ENCODE measurements at regions not wholly inside any gene's neighbourhood (a gene's known extent, or its start where the extent isn't known, plus 50 kb on each side); places are given as distances from the start of the nearest gene placed in this dataset.

GRCh38 chr1:199466961-199467360, 560.5 kb upstream of the NR5A2 start:
- Histone ChIP-seq H3K9me3 (ENCODE audit: control insufficient read depth, low read length) (no peaks in the 10 kb centered on the region), H3K27me3 (ENCODE audit: control insufficient read depth in 1 of 2, insufficient read depth in 1 of 2, low read length in 2 of 2) (no peaks in the 10 kb centered on the region), H2BK12ac (ENCODE audit: low read length in 2 of 2) (no peak overlapping the region), H2BK15ac (ENCODE audit: low read depth, poor library complexity, severe bottlenecking) (no peak overlapping the region), H2BK120ac (ENCODE audit: low read depth, low read length) (no peak overlapping the region), H3K79me1 (replicated peaks; ENCODE audit: low read length, poor library complexity, severe bottlenecking) (no peaks in the 10 kb centered on the region), H3K27ac (ENCODE audit: low read length, poor library complexity, severe bottlenecking) (no peak overlapping the region), H3K23ac (ENCODE audit: low read length in 2 of 2) (no peak overlapping the region), H3K18ac (ENCODE audit: low read depth in 1 of 2, low read length in 2 of 2) (no peak overlapping the region), H3K4me3 (ENCODE audit: insufficient read depth in 1 of 2, low read depth in 1 of 2, low read length in 2 of 2) (no peak overlapping the region), H3K4me2 (ENCODE audit: low read length, poor library complexity, severe bottlenecking) (no peak overlapping the region), H3K36me3 (ENCODE audit: control insufficient read depth in 1 of 2, insufficient read depth in 2 of 2, low read depth in 1 of 2, low read length in 2 of 2) (no peaks in the 10 kb centered on the region), H3K9ac (ENCODE audit: low read length) (no peak overlapping the region), H3K14ac (ENCODE audit: low read length in 2 of 2) (no peak overlapping the region), H2AK5ac (ENCODE audit: low read length, severe bottlenecking) (no peak overlapping the region), H4K91ac (ENCODE audit: low read length) (no peak overlapping the region), H3K4ac (ENCODE audit: low read depth in 1 of 2, low read length in 2 of 2) (no peak overlapping the region), H4K8ac (ENCODE audit: low read length) (no peak overlapping the region), H3K4me1 (ENCODE audit: control insufficient read depth, insufficient read depth, low read depth, low read length) (peaks cover 1% of the 10 kb centered on the region), H2AFZ (ENCODE audit: low read depth, low read length) (no peak overlapping the region), H2BK5ac (ENCODE audit: low read depth, low read length, poor library complexity, severe bottlenecking) (no peak overlapping the region)
- WGBS: 57% methylated on average over 2 of the region's 2 CpGs
- DNase-seq: no peak

- no peak overlapping the region for H2BK15ac ChIP-seq (ENCODE audit: low read depth, poor library complexity, severe bottlenecking)
- no peak overlapping the region for H2BK5ac ChIP-seq (ENCODE audit: low read depth, low read length, poor library complexity, severe bottlenecking)
- no peaks in the 10 kb centered on the region for H3K4me1 ChIP-seq (ENCODE audit: control insufficient read depth, insufficient read depth, low read depth, low read length)
- no peak overlapping the region for H3K4me3 ChIP-seq (ENCODE audit: insufficient read depth in 1 of 2, low read depth in 1 of 2, low read length in 2 of 2)
- no peaks in the 10 kb centered on the region for H3K27me3 ChIP-seq (ENCODE audit: control insufficient read depth in 1 of 2, insufficient read depth in 1 of 2, low read length in 2 of 2)
- no peak overlapping the region for H3K14ac ChIP-seq (ENCODE audit: low read length in 2 of 2)
- H3K9ac ChIP-seq (ENCODE audit: low read length): no peak overlapping the region
- no peaks in the 10 kb centered on the region for H3K9me3 ChIP-seq (ENCODE audit: control insufficient read depth, low read length)
- no peak overlapping the region for H3K4ac ChIP-seq (ENCODE audit: low read depth in 1 of 2, low read length in 2 of 2)
- H3K4me2 ChIP-seq (ENCODE audit: low read length, poor library complexity, severe bottlenecking): no peak overlapping the region
- H2BK12ac ChIP-seq (ENCODE audit: low read length in 2 of 2): no peak overlapping the region
- H4K8ac ChIP-seq (ENCODE audit: low read length): no peak overlapping the region
- 75% methylated on average over 1 of the region's 2 CpGs for WGBS
- no peak for DNase-seq
- H2AK5ac ChIP-seq (ENCODE audit: low read length, severe bottlenecking): no peak overlapping the region
- H2BK120ac ChIP-seq (ENCODE audit: low read depth, low read length): no peak overlapping the region
- no peaks in the 10 kb centered on the region for H3K79me1 ChIP-seq (replicated peaks; ENCODE audit: low read length, poor library complexity, severe bottlenecking)
- H4K91ac ChIP-seq (ENCODE audit: low read length): no peak overlapping the region
- no peak overlapping the region for H3K18ac ChIP-seq (ENCODE audit: low read depth in 1 of 2, low read length in 2 of 2)
- H3K23ac ChIP-seq (ENCODE audit: low read length in 2 of 2): no peak overlapping the region
- H2AFZ ChIP-seq (ENCODE audit: low read depth, low read length): no peak overlapping the region
- H3K27ac ChIP-seq (ENCODE audit: low read length, poor library complexity, severe bottlenecking): no peak overlapping the region
- no peaks in the 10 kb centered on the region for H3K36me3 ChIP-seq (ENCODE audit: control insufficient read depth in 1 of 2, insufficient read depth in 2 of 2, low read depth in 1 of 2, low read length in 2 of 2)
Observed at GRCh38 chr1:199472018-199472417, 555.5 kb upstream of the NR5A2 start.

- no peak overlapping the region for H3K27ac ChIP-seq (ENCODE audit: low read length, poor library complexity, severe bottlenecking)
- no peaks in the 10 kb centered on the region for H3K9me3 ChIP-seq (ENCODE audit: control insufficient read depth, low read length)
- H4K91ac ChIP-seq (ENCODE audit: low read length): no peak overlapping the region
- no peaks in the 10 kb centered on the region for H3K27me3 ChIP-seq (ENCODE audit: control insufficient read depth in 1 of 2, insufficient read depth in 1 of 2, low read length in 2 of 2)
- H3K4me2 ChIP-seq (ENCODE audit: low read length, poor library complexity, severe bottlenecking): no peak overlapping the region
- DNase-seq: no peak
- no peak overlapping the region for H3K4me3 ChIP-seq (ENCODE audit: insufficient read depth in 1 of 2, low read depth in 1 of 2, low read length in 2 of 2)
- H2BK15ac ChIP-seq (ENCODE audit: low read depth, poor library complexity, severe bottlenecking): no peak overlapping the region
- no peak overlapping the region for H3K18ac ChIP-seq (ENCODE audit: low read depth in 1 of 2, low read length in 2 of 2)
- WGBS: 85% methylated on average over 4 of the region's 6 CpGs
- H4K8ac ChIP-seq (ENCODE audit: low read length): no peak overlapping the region
- no peak overlapping the region for H2BK12ac ChIP-seq (ENCODE audit: low read length in 2 of 2)
- H3K4ac ChIP-seq (ENCODE audit: low read depth in 1 of 2, low read length in 2 of 2): no peak overlapping the region
- H3K36me3 ChIP-seq (ENCODE audit: control insufficient read depth in 1 of 2, insufficient read depth in 2 of 2, low read depth in 1 of 2, low read length in 2 of 2): no peaks in the 10 kb centered on the region
- H2AFZ ChIP-seq (ENCODE audit: low read depth, low read length): no peak overlapping the region
- H2AK5ac ChIP-seq (ENCODE audit: low read length, severe bottlenecking): no peak overlapping the region
- H3K4me1 ChIP-seq (ENCODE audit: control insufficient read depth, insufficient read depth, low read depth, low read length): no peaks in the 10 kb centered on the region
- H3K9ac ChIP-seq (ENCODE audit: low read length): no peak overlapping the region
- H3K23ac ChIP-seq (ENCODE audit: low read length in 2 of 2): no peak overlapping the region
- no peak overlapping the region for H2BK5ac ChIP-seq (ENCODE audit: low read depth, low read length, poor library complexity, severe bottlenecking)
- H2BK120ac ChIP-seq (ENCODE audit: low read depth, low read length): no peak overlapping the region
- no peaks in the 10 kb centered on the region for H3K79me1 ChIP-seq (replicated peaks; ENCODE audit: low read length, poor library complexity, severe bottlenecking)
- H3K14ac ChIP-seq (ENCODE audit: low read length in 2 of 2): no peak overlapping the region
Observed at GRCh38 chr1:199472978-199473377, 554.5 kb upstream of the NR5A2 start.

- H3K4me2 ChIP-seq (ENCODE audit: low read length, poor library complexity, severe bottlenecking): no peak overlapping the region
- DNase-seq: no peak
- H3K4me3 ChIP-seq (ENCODE audit: insufficient read depth in 1 of 2, low read depth in 1 of 2, low read length in 2 of 2): no peak overlapping the region
Observed at GRCh38 chr1:199474738-199475137, 552.8 kb upstream of the NR5A2 start.

More at GRCh38 chr1:199474738-199475137, 552.8 kb upstream of the NR5A2 start:
- Histone ChIP-seq H3K9ac (ENCODE audit: low read length) (no peak overlapping the region), H3K27me3 (ENCODE audit: control insufficient read depth in 1 of 2, insufficient read depth in 1 of 2, low read length in 2 of 2) (no peaks in the 10 kb centered on the region), H3K79me1 (replicated peaks; ENCODE audit: low read length, poor library complexity, severe bottlenecking) (no peaks in the 10 kb centered on the region), H3K4me1 (ENCODE audit: control insufficient read depth, insufficient read depth, low read depth, low read length) (no peaks in the 10 kb centered on the region), H2BK5ac (ENCODE audit: low read depth, low read length, poor library complexity, severe bottlenecking) (no peak overlapping the region), H3K23ac (ENCODE audit: low read length in 2 of 2) (no peak overlapping the region), H3K27ac (ENCODE audit: low read length, poor library complexity, severe bottlenecking) (no peak overlapping the region), H2BK12ac (ENCODE audit: low read length in 2 of 2) (no peak overlapping the region), H3K18ac (ENCODE audit: low read depth in 1 of 2, low read length in 2 of 2) (no peak overlapping the region), H3K4ac (ENCODE audit: low read depth in 1 of 2, low read length in 2 of 2) (no peak overlapping the region), H2BK15ac (ENCODE audit: low read depth, poor library complexity, severe bottlenecking) (no peak overlapping the region), H2AFZ (ENCODE audit: low read depth, low read length) (no peak overlapping the region), H4K91ac (ENCODE audit: low read length) (no peak overlapping the region), H3K14ac (ENCODE audit: low read length in 2 of 2) (no peak overlapping the region), H3K36me3 (ENCODE audit: control insufficient read depth in 1 of 2, insufficient read depth in 2 of 2, low read depth in 1 of 2, low read length in 2 of 2) (no peaks in the 10 kb centered on the region), H4K8ac (ENCODE audit: low read length) (no peak overlapping the region), H2AK5ac (ENCODE audit: low read length, severe bottlenecking) (no peak overlapping the region), H3K9me3 (ENCODE audit: control insufficient read depth, low read length) (no peaks in the 10 kb centered on the region), H2BK120ac (ENCODE audit: low read depth, low read length) (no peak overlapping the region)
- WGBS: 70% methylated on average over 2 of the region's 2 CpGs

Data from mesenchymal stem cell (in vitro differentiated cells and primary cell).